ENCODE measurements at regions not wholly inside any gene's neighbourhood (a gene's known extent, or its start where the extent isn't known, plus 50 kb on each side); places are given as distances from the start of the nearest gene placed in this dataset.

DNA sequence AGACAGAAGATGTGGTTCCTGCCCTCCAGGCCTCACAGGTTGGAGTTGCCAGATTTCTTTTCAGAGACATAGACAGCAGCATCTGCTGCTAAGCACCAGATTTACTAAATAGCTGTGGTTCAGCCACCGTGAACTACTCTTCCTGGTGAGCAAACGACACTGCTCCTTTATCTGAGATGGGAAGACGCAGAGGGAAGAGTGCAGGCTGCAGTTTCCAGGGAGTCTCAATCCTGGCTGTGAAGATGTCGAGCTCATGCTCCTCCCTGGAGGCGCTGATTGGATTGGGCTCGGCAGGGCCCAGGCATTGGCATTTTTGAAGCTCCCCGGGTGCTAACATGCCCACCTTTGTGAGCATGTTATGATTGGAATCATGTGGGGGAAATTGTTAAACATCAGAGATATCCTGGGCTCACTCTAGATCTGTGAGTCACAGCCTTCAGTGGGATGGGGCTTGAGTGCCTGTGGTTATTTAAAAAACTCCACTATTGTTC lies 314.8 kb downstream of the TSN start:
- intact Hi-C loops (cut with DNase I): no loop called here
- no peaks in the 10 kb centered on the region for H3K4me1 ChIP-seq (ENCODE audit: control insufficient read depth in 2 of 3, insufficient read depth in 2 of 3, low read depth in 1 of 3, low read length in 3 of 3)
- no peak overlapping the region for H3K9ac ChIP-seq (ENCODE audit: low read length in 3 of 3)
- H3K27me3 ChIP-seq (ENCODE audit: control insufficient read depth, insufficient read depth, low read length): no peaks in the 10 kb centered on the region
- FAIRE-seq (no peak), DNase-seq (no peak)
- H3K4me3 ChIP-seq (ENCODE audit: low read length in 3 of 3): no peak overlapping the region
- TF ChIP-seq, protein P1, sequence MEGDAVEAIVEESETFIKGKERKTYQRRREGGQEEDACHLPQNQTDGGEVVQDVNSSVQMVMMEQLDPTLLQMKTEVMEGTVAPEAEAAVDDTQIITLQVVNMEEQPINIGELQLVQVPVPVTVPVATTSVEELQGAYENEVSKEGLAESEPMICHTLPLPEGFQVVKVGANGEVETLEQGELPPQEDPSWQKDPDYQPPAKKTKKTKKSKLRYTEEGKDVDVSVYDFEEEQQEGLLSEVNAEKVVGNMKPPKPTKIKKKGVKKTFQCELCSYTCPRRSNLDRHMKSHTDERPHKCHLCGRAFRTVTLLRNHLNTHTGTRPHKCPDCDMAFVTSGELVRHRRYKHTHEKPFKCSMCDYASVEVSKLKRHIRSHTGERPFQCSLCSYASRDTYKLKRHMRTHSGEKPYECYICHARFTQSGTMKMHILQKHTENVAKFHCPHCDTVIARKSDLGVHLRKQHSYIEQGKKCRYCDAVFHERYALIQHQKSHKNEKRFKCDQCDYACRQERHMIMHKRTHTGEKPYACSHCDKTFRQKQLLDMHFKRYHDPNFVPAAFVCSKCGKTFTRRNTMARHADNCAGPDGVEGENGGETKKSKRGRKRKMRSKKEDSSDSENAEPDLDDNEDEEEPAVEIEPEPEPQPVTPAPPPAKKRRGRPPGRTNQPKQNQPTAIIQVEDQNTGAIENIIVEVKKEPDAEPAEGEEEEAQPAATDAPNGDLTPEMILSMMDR (IDR thresholded peaks at IDR 0.05; ENCODE audit: borderline replicate concordance, extremely low read depth, insufficient read depth): no peak
- H3K9me3 ChIP-seq (ENCODE audit: control insufficient read depth in 2 of 3, insufficient read depth in 1 of 3, low read length in 3 of 3): no peaks in the 10 kb centered on the region
- no peak overlapping the region for H3K27ac ChIP-seq (ENCODE audit: low read depth in 2 of 2, low read length in 2 of 2)
- H3K36me3 ChIP-seq (ENCODE audit: control insufficient read depth in 2 of 3, insufficient read depth in 3 of 3, low read length in 3 of 3): no peaks in the 10 kb centered on the region

DNA sequence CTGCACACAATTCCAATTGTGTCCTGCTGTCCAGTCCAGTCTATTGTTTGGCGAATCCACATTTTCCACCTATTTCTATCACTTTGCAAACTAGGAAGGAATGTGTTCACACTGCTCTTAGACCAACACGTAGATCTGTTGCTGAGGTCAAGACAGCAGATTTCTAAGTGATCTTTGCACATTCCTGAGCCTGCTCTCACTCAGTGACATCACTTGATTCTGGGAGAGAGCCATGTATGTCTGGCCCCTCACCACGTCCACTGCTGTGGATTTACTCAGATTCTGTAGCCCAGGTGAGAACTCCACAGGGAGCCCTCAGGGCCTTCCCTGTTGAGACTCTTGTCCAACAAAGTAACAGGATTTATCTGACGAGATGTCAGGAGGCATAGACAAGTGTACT lies 317.2 kb downstream of the TSN start:
- H3K36me3 ChIP-seq (ENCODE audit: control insufficient read depth in 2 of 3, insufficient read depth in 3 of 3, low read length in 3 of 3): no peaks in the 10 kb centered on the region
- H3K4me1 ChIP-seq (ENCODE audit: control insufficient read depth in 2 of 3, insufficient read depth in 2 of 3, low read depth in 1 of 3, low read length in 3 of 3): no peaks in the 10 kb centered on the region
- no peak for FAIRE-seq
- no peak overlapping the region for H3K9ac ChIP-seq (ENCODE audit: low read length in 3 of 3)
- H3K9me3 ChIP-seq (ENCODE audit: control insufficient read depth in 2 of 3, insufficient read depth in 1 of 3, low read length in 3 of 3): no peaks in the 10 kb centered on the region
- no peak overlapping the region for H3K27ac ChIP-seq (ENCODE audit: low read depth in 2 of 2, low read length in 2 of 2)
- TF ChIP-seq, protein P1 (IDR thresholded peaks at IDR 0.05; ENCODE audit: borderline replicate concordance, extremely low read depth, insufficient read depth): no peak
- DNase-seq: no peak
- no peaks in the 10 kb centered on the region for H3K27me3 ChIP-seq (ENCODE audit: control insufficient read depth, insufficient read depth, low read length)
- H3K4me3 ChIP-seq (ENCODE audit: low read length in 3 of 3): no peak overlapping the region
- intact Hi-C loops (cut with DNase I): no loop called here

DNA sequence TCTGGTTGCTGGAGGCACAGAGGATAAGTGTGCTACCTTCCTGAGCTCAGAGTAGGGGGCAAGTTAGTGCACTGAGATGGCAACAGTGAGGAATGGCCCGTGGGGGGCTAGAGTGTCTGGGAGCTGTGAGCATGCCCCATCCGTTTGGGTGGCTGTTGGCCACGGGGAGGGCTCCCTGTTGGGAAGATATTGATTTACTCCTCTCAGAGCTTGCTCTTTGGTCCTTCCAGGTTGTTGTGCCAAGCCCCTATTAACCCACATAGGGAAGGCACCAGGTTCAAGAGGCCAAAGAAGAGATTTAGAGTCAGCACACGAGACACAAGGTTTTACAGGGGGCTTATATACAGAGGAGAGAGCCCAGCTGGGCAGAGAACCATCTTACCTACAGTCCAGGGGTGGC lies 318.8 kb downstream of the TSN start:
- H3K9me3 ChIP-seq (ENCODE audit: control insufficient read depth in 2 of 3, insufficient read depth in 1 of 3, low read length in 3 of 3): no peaks in the 10 kb centered on the region
- H3K27me3 ChIP-seq (ENCODE audit: control insufficient read depth, insufficient read depth, low read length): no peaks in the 10 kb centered on the region
- TF ChIP-seq, protein P1 (IDR thresholded peaks at IDR 0.05; ENCODE audit: borderline replicate concordance, extremely low read depth, insufficient read depth): no peak
- DNase-seq: no peak
- H3K9ac ChIP-seq (ENCODE audit: low read length in 3 of 3): no peak overlapping the region
- H3K4me3 ChIP-seq (ENCODE audit: low read length in 3 of 3): no peak overlapping the region
- no peaks in the 10 kb centered on the region for H3K36me3 ChIP-seq (ENCODE audit: control insufficient read depth in 2 of 3, insufficient read depth in 3 of 3, low read length in 3 of 3)
- FAIRE-seq: no peak
- H3K4me1 ChIP-seq (ENCODE audit: control insufficient read depth in 2 of 3, insufficient read depth in 2 of 3, low read depth in 1 of 3, low read length in 3 of 3): no peaks in the 10 kb centered on the region
- H3K27ac ChIP-seq (ENCODE audit: low read depth in 2 of 2, low read length in 2 of 2): no peak overlapping the region
- intact Hi-C loops (cut with DNase I): no loop called here

DNA sequence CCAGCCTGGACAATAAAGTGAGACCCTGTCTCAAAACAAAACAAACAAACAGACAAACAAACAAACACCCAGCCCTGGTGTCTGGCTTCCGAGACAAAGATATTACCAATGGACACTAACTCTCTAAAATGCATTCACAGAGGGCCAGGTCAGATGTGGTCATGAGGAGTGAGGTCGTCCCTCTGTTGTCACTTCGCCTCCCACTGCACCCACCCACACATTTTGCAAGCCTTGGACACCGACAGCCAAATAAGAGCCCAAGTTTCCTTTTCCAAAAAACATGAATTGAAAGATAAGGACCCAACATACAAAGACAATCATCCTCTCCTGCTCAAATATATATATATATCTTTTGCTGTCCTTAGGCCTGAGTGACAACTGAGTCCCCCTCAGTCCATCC lies 319.9 kb downstream of the TSN start:
- Histone ChIP-seq H3K4me3 (ENCODE audit: low read length in 3 of 3) (no peak overlapping the region), H3K9ac (ENCODE audit: low read length in 3 of 3) (no peak overlapping the region), H3K4me1 (ENCODE audit: control insufficient read depth in 2 of 3, insufficient read depth in 2 of 3, low read depth in 1 of 3, low read length in 3 of 3) (no peaks in the 10 kb centered on the region), H3K9me3 (ENCODE audit: control insufficient read depth in 2 of 3, insufficient read depth in 1 of 3, low read length in 3 of 3) (no peaks in the 10 kb centered on the region), H3K36me3 (ENCODE audit: control insufficient read depth in 2 of 3, insufficient read depth in 3 of 3, low read length in 3 of 3) (no peaks in the 10 kb centered on the region), H3K27ac (ENCODE audit: low read depth in 2 of 2, low read length in 2 of 2) (no peak overlapping the region), H3K27me3 (ENCODE audit: control insufficient read depth, insufficient read depth, low read length) (no peaks in the 10 kb centered on the region)
- TF ChIP-seq, protein P1 (IDR thresholded peaks at IDR 0.05; ENCODE audit: borderline replicate concordance, extremely low read depth, insufficient read depth): no peak
- DNase-seq (no peak), FAIRE-seq (no peak)
- intact Hi-C loops (cut with DNase I): no loop called here
